ENCODE measurements at regions not wholly inside any gene's neighbourhood (a gene's known extent, or its start where the extent isn't known, plus 50 kb on each side); places are given as distances from the start of the nearest gene placed in this dataset.

DNA sequence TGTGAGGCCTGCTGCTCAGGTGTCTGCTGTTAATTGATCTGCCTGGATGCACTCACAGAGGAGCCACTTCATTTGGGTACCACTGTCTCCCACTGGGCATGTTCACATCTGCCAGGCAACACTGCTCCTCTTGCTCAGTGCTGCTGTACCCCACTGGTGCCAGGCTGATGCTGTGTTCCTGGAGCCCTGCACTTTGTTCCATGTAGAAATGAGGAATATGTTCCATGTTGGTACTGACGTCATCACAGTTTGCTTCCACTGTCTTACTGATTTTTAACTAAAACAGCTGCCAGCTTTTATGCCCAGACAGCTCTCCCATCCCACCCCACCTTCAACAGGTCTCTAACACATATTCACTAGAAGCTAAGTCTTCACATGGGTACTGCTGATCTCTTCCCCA, 355.7 kb downstream of the LRRC70 start:
- Mint-ChIP-seq H3K36me3 (no peaks in the 10 kb centered on the region), H3K27me3 (no peaks in the 10 kb centered on the region), H3K4me3 (no peak overlapping the region), H3K4me1 (ENCODE audit: unreplicated experiment) (no peaks in the 10 kb centered on the region), H3K9me3 (no peaks in the 10 kb centered on the region), H3K27ac (peak overlapping the region; percentile 11)
- no peak for DNase-seq (ENCODE audit: extremely low spot score, unreplicated experiment)
- TF ChIP-seq, protein P1, sequence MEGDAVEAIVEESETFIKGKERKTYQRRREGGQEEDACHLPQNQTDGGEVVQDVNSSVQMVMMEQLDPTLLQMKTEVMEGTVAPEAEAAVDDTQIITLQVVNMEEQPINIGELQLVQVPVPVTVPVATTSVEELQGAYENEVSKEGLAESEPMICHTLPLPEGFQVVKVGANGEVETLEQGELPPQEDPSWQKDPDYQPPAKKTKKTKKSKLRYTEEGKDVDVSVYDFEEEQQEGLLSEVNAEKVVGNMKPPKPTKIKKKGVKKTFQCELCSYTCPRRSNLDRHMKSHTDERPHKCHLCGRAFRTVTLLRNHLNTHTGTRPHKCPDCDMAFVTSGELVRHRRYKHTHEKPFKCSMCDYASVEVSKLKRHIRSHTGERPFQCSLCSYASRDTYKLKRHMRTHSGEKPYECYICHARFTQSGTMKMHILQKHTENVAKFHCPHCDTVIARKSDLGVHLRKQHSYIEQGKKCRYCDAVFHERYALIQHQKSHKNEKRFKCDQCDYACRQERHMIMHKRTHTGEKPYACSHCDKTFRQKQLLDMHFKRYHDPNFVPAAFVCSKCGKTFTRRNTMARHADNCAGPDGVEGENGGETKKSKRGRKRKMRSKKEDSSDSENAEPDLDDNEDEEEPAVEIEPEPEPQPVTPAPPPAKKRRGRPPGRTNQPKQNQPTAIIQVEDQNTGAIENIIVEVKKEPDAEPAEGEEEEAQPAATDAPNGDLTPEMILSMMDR (conservative IDR thresholded peaks at IDR 0.05), result no peak

DNA sequence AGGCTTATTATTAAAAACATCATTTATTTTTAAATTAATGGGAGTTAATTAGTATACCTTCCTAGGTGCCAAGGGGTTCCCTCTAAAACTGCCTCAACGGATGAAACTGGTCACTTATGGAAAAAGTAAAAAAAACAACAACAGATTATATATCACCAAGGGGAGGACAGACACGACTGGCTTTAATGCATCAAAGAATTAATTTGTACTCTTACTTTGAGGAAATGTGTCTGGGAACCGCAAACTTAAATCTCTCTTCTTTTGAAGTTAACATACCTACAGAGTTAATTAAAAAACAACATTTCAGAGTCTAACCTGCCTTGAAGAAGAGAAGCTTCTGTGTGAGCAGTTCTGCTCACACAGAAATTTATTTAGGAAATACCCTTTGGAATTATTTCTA, 354.6 kb downstream of the LRRC70 start:
- Mint-ChIP-seq H3K36me3 (no peaks in the 10 kb centered on the region), H3K9me3 (no peaks in the 10 kb centered on the region), H3K4me3 (no peak overlapping the region), H3K27ac (no peak overlapping the region), H3K27me3 (no peaks in the 10 kb centered on the region), H3K4me1 (ENCODE audit: unreplicated experiment) (no peaks in the 10 kb centered on the region)
- DNase-seq (ENCODE audit: extremely low spot score, unreplicated experiment), result no peak
- TF ChIP-seq, protein P1 (conservative IDR thresholded peaks at IDR 0.05), result no peak

DNA sequence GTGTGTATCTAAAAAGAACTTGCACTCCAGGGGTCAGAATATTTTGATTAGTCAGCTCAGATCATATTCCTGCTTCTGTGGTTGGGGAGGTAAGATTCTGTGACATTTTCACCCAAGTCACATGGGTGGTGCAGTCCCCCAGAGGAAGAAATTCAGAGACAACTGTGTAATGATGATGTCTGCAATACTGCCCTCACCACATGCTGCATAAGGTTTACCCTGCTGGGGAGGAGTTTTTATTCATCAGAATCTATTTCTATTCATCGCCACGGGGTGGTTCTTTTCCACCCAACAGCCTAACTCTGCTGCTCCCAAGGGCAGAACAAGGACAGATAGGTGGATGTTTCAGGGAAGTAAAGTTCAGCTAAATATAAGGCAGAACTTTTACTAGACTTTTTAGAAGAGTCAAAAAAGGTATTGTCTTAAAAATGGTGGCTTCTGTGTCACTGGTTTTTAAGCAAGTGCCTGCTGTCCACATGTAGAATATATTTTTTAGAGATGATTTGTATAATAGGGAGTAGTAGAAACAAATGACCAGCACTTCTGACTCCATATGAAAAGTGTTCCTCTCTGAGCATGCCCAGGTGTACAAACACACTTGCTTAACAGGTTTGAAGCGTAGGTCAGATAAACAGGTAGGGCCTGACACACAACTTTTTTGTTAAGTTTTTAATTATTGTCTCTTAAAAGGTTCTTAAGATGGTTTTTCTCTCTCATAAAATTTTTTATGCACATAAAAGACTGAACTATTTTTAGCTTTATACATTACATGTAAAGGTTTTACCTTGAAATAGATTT, 352.7 kb downstream of the LRRC70 start:
- Mint-ChIP-seq H3K4me1 (ENCODE audit: unreplicated experiment) (no peaks in the 10 kb centered on the region), H3K27me3 (no peaks in the 10 kb centered on the region), H3K4me3 (peak overlapping the region; percentile 66), H3K36me3 (no peaks in the 10 kb centered on the region), H3K27ac (peak overlapping the region; percentile 92), H3K9me3 (no peaks in the 10 kb centered on the region)
- TF ChIP-seq, protein P1 (conservative IDR thresholded peaks at IDR 0.05), result no peak
- DNase-seq (ENCODE audit: extremely low spot score, unreplicated experiment), result no peak

GRCh38 chr5:62922191-62922590, 343.6 kb downstream of the LRRC70 start:
- Mint-ChIP-seq H3K27ac (no peak overlapping the region), H3K36me3 (no peaks in the 10 kb centered on the region), H3K27me3 (no peaks in the 10 kb centered on the region), H3K9me3 (no peaks in the 10 kb centered on the region), H3K4me3 (no peak overlapping the region), H3K4me1 (ENCODE audit: unreplicated experiment) (no peaks in the 10 kb centered on the region)
- TF ChIP-seq, protein P1 (conservative IDR thresholded peaks at IDR 0.05), result no peak
- no peak for DNase-seq (ENCODE audit: extremely low spot score, unreplicated experiment)

DNA sequence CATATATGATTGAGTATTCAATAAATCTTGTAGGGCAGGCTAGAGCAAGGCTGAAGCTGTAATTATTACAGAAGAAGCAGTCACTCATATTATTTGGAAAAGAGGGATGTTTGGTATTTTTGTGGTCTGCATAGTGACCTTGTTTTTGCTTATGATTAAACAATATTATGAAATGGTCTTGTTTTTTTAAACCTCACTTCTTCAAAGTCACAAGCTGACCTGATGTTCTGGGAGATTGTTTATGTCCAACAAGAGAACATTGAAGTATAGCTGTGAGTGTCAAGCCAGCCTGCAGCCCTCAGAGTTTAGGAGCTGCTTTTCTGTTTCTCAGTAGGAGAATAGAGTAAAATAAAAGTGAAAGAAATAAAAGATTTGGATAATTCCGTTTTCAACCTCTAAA, 342.2 kb downstream of the LRRC70 start:
- Mint-ChIP-seq H3K27me3 (no peaks in the 10 kb centered on the region), H3K4me1 (ENCODE audit: unreplicated experiment) (no peaks in the 10 kb centered on the region), H3K4me3 (no peak overlapping the region), H3K36me3 (no peaks in the 10 kb centered on the region), H3K27ac (no peak overlapping the region), H3K9me3 (no peaks in the 10 kb centered on the region)
- no peak for DNase-seq (ENCODE audit: extremely low spot score, unreplicated experiment)
- TF ChIP-seq, protein P1 (conservative IDR thresholded peaks at IDR 0.05), result no peak

Data from type B pancreatic cell (in vitro differentiated cells).